Heart left ventricle (tissue), 16 donors: ENCODE measurements at regions not wholly inside any gene's neighbourhood (a gene's known extent, or its start where the extent isn't known, plus 50 kb on each side); places are given as distances from the start of the nearest gene placed in this dataset.

Experiments used
- ATAC-seq, 4 donors: fragments of 200-7000 bp; cut with Tn5 transposase; one replicate each; pipeline ENCODE4 v1.9.1; 2020 to 2022; ENCODE audit warnings: moderate library complexity in 4 of 4, mild to moderate bottlenecking in 3 of 4, moderate number of reproducible peaks in 1 of 4
- DNase-seq, 5 donors: peaks; one replicate each; pipeline ENCODE4 v3.0.0-alpha.2; 2020
- H3K27ac ChIP-seq, 12 donors: fragments of 200-600 bp; sonication (generic) in 4 of 12; one replicate each; pipeline versions ENCODE4 v1.5.0 to v1.8.0; 2016 to 2022; ENCODE audit warnings: mild to moderate bottlenecking in 2 of 12
- H3K27me3 ChIP-seq, 9 donors: fragments of 200-600 bp; sonication (generic) in 2 of 9; one replicate each; pipeline versions ENCODE4 v1.5.1 to v1.8.0; 2016 to 2022; ENCODE audit warnings: mild to moderate bottlenecking in 3 of 9
- H3K36me3 ChIP-seq, 9 donors: fragments of 200-600 bp; sonication (generic) in 2 of 9; one replicate each; pipeline versions ENCODE4 v1.5.0 to v1.8.0; 2018 to 2022; ENCODE audit warnings: mild to moderate bottlenecking in 2 of 9
- H3K4me1 ChIP-seq, 12 donors: fragments of 200-600 bp; sonication (generic) in 4 of 12; one replicate each; pipeline versions ENCODE4 v1.5.0 to v1.8.0; 2016 to 2022; ENCODE audit warnings: mild to moderate bottlenecking in 3 of 12
- H3K4me3 ChIP-seq, 12 donors: fragments of 200-600 bp; sonication (generic) in 4 of 12; one replicate each; pipeline versions ENCODE4 v1.5.0 to v1.8.0; 2017 to 2022; ENCODE audit warnings: mild to moderate bottlenecking in 9 of 12, moderate library complexity in 4 of 12
- H3K9me3 ChIP-seq, 12 donors: fragments of 200-600 bp; sonication (generic) in 4 of 12; one replicate each; pipeline versions ENCODE4 v1.5.0 to v1.8.0; 2016 to 2022; ENCODE audit warnings: mild to moderate bottlenecking in 1 of 12
- POLR2A ChIP-seq, 2 donors: fragments of 450-650 bp; IDR thresholded peaks; one replicate each; pipeline ENCODE4 v1.6.1; 2017; ENCODE audit warnings: antibody characterized with exemption in 2 of 2, mild to moderate bottlenecking in 2 of 2, moderate library complexity in 2 of 2
- WGBS, 4 donors: extraction: QIAGEN DNeasy Blood & Tissue Kit in 2 of 4; methylation state at CpG; one replicate each; pipeline versions ENCODE4 v1.1.5 to v1.1.7; 2013 to 2018; 5-methylcytosine and 5-hydroxymethylcytosine counted together
- intact Hi-C, 10 donors: fragments of 100-400 bp; cut with DNase I; formaldehyde crosslinking; loops; one replicate each; pipeline versions ENCODE4 v1.11.1 to v1.14.2; 2022
- TF ChIP-seq, protein P1 (sequence below), 12 donors: fragments of 200-600 bp; sonication (generic) in 4 of 12; IDR thresholded peaks; one replicate each; pipeline versions ENCODE4 v1.5.0 to v1.8.0; 2018 to 2022; ENCODE audit warnings: antibody characterized with exemption in 12 of 12, mild to moderate bottlenecking in 5 of 12
- donor health status: ischemic (EF 13 %, LVEDD 7.1; RV severe dilation, severe dysfunction).
- donor health status: healthy with polysubstance abuse.
- donor health status: DM: no; HTN: yes; CAD: no.
- donor health status: DM: no; HTN: no; CAD: no.
- donor health status: ischemic (EF 25% LVEDD 6.9; RV normal size, moderate dysfunction).
- donor health status: ischemic (EF 25% LVEDD 5.7; RV mildly dilated, moderate dysfunction).
- donor health status: healthy.
- donor health status: DM: yes; HTN: yes; CAD: no.
- donor health status: ischemic (EF 35%, LVEDD 5.7; RV mildly dilated, moderate dysfunction).
- donor health status: nonischemic (EF 11% LVEDD 7.7; RV severe dilation, severe dysfunction).
- donor health status: DM: yes; HTN: yes; CAD: no.
- donor health status: PGD.
- donor health status: ischemic (EF 29% LVEDD 5.4; RV normal size, mild dysfunction).
- donor health status: nonischemic (EF 23%, LVEDD 6.1; RV moderate dilation, normal function).

DNA sequence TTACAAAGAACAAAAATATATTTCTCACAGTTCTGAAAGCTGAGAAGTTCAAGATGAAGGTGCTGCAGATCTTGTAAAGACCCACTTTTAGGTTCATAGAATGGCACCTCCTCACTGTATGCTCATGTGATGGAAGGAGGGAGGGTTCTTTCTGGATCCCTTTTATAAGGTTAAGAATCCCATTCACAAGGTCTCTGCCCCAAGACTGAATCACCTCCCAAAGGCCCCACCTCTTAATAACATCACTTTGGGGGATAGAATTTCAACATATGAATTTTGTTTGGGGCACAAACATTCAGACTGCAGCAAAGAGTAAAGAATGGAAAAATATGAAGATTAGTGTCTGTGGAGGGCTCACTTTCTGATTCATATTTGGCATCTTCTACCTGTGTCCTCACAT, 77.1 kb upstream of the PRR16 start:
- intact Hi-C loops = no loop called here
- peak overlapping the region in 7 of 12 donors; percentile 22 to 74 (median 47) for H3K27ac ChIP-seq

DNA sequence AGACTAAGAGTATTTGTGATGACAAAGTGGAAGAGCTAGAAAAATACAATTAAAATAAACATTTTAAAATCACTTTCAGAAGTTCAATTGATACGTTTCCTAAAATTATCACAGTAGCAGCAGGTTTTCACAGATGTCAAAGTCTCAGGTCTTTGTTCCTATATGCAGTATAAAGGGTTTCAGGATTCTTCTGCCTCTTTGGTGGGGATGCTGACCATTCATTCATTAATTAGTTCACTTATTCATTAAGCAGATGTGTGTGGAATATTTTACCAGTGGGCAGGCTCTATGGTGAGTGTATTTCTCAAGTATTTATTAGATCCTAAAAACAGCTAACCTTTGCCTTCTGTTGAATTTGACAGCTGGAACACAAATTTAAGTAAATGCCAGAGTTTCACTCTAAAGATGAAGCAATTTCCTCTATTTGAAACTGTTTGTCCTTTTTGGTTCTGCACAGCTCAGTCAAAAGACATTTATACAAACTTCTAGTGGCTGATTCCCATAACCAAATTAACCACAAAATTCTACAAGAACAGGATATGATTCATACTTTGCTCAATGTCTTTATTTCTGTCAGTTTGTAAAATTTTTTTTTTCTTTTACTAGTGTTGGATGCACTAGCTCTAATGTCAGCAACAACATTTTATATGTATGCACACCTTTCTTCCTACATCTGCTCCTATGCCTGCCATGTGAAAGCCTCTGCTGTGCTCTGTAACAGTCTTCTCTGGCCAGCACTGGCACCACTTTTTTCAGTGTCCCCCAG, 75.9 kb upstream of the PRR16 start:
- Histone ChIP-seq H3K9me3 (no peaks in the 10 kb centered on the region), H3K36me3 (no peaks in the 10 kb centered on the region), H3K4me3 (no peak overlapping the region), H3K27ac (peak overlapping the region in 10 of 12 donors; percentile 12 to 74 (median 54)), H3K27me3 (no peaks in the 10 kb centered on the region), H3K4me1 (peaks cover 0 to 24% (median 0%) of the 10 kb centered on the region in 12 donors)
- intact Hi-C loops = no loop called here
- 52 to 63% (median 56%) methylated on average over 1 of the region's 1 CpG for WGBS, 4 donors
- no peak for DNase-seq
- TF ChIP-seq POLR2A (IDR thresholded peaks at IDR 0.05) = no peak
- TF ChIP-seq, protein P1, sequence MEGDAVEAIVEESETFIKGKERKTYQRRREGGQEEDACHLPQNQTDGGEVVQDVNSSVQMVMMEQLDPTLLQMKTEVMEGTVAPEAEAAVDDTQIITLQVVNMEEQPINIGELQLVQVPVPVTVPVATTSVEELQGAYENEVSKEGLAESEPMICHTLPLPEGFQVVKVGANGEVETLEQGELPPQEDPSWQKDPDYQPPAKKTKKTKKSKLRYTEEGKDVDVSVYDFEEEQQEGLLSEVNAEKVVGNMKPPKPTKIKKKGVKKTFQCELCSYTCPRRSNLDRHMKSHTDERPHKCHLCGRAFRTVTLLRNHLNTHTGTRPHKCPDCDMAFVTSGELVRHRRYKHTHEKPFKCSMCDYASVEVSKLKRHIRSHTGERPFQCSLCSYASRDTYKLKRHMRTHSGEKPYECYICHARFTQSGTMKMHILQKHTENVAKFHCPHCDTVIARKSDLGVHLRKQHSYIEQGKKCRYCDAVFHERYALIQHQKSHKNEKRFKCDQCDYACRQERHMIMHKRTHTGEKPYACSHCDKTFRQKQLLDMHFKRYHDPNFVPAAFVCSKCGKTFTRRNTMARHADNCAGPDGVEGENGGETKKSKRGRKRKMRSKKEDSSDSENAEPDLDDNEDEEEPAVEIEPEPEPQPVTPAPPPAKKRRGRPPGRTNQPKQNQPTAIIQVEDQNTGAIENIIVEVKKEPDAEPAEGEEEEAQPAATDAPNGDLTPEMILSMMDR (IDR thresholded peaks at IDR 0.05) = no peak
- peak; percentile 58 to 96 (median 77) for ATAC-seq

More for the DNA sequence above, 77.1 kb upstream of the PRR16 start:
- Histone ChIP-seq H3K4me3 (no peak overlapping the region), H3K4me1 (peaks cover 0 to 24% (median 0%) of the 10 kb centered on the region in 12 donors), H3K9me3 (no peaks in the 10 kb centered on the region), H3K36me3 (no peaks in the 10 kb centered on the region), H3K27me3 (no peaks in the 10 kb centered on the region)
- TF ChIP-seq POLR2A (IDR thresholded peaks at IDR 0.05) = no peak
- TF ChIP-seq, protein P1 (IDR thresholded peaks at IDR 0.05) = no peak
- DNase-seq = no peak
- ATAC-seq = no peak

DNA sequence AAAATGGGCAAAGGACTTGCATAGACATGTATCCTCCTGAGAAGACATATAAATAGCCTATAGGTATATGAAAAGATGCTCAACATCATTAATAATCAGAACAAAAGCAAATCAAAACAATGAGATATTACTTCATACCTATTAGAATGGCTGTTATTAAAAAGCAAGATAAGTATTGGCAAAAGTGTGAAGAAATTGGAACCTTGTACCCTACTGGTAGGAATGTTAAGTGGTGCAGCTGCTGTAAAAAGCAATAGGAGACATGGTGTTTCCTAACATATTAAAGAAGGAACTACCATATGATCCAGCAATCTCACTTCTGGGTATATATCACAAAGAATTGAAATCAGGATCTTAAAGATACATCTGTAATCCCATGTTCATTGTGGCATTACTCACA, 69.8 kb upstream of the PRR16 start:
- Histone ChIP-seq H3K9me3 (peaks cover 0 to 3% (median 0%) of the 10 kb centered on the region in 12 donors), H3K27me3 (no peaks in the 10 kb centered on the region), H3K4me1 (peaks cover 0 to 3% (median 0%) of the 10 kb centered on the region in 12 donors), H3K27ac (no peak overlapping the region), H3K4me3 (no peak overlapping the region), H3K36me3 (no peaks in the 10 kb centered on the region)
- TF ChIP-seq POLR2A (IDR thresholded peaks at IDR 0.05) = no peak
- TF ChIP-seq, protein P1 (IDR thresholded peaks at IDR 0.05) = no peak
- DNase-seq (no peak), ATAC-seq (no peak)
- intact Hi-C loops = no loop called here

DNA sequence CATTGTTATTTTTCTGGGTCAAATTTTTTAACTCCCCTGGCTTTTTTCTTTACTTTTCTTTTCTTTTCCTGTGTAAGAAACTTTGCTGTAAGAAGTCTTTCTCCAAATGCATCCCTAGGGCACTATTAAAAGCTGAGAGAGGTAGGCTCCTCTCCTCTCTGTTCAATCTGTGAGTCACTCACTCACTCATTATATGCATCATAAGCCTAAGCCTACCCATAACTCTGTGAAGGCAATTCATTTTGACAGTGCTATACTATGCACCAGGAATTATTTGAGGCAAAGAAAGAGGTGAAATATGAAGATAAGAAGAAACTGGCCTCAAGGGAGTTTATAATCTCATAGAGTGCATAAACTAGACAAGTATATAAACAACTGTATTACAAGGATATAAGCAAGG, 67.9 kb upstream of the PRR16 start:
- no peaks in the 10 kb centered on the region for H3K36me3 ChIP-seq
- H3K27me3 ChIP-seq = no peaks in the 10 kb centered on the region
- H3K27ac ChIP-seq = no peak overlapping the region
- no peak for ATAC-seq
- H3K4me3 ChIP-seq = no peak overlapping the region
- peaks cover 0 to 3% (median 0%) of the 10 kb centered on the region in 12 donors for H3K9me3 ChIP-seq
- no peak for DNase-seq
- no peaks in the 10 kb centered on the region for H3K4me1 ChIP-seq
- intact Hi-C loops = no loop called here
- TF ChIP-seq, protein P1 (IDR thresholded peaks at IDR 0.05) = no peak
- no peak for TF ChIP-seq POLR2A (IDR thresholded peaks at IDR 0.05)
